GM19463 (cell line): ENCODE measurements at regions not wholly inside any gene's neighbourhood (a gene's known extent, or its start where the extent isn't known, plus 50 kb on each side); places are given as distances from the start of the nearest gene placed in this dataset.
A peak's percentile ranks its signal among the peaks of the same experiment; 100 is the strongest.

Source experiments
- ATAC-seq: cut with Tn5 transposase; IDR thresholded peaks from one replicate; pipeline ENCODE4 v1.9.1; 2021; ENCODE audit warnings: mild to moderate bottlenecking, moderate library complexity; ENCODE audit not compliant: unreplicated experiment

DNA sequence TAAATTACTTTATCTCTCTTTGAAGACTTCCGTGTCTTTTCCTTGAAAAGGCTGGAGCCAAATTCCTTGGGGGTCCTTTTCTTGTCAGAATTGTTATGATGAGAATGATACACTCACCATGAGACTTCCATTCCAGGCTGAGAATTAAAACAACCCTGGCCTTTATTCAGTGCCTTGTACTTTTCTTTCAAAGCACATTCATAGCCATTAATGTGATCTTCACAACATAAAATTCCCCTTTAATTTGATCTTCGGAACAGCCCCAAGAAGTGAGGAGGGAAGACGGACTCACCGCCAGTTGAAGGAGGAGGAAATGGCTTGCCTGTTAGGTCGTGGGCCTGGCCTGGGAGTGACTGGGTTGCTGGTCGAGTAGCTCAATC, 127.3 kb downstream of the DDX1 start:
- ATAC-seq, result no peak

DNA sequence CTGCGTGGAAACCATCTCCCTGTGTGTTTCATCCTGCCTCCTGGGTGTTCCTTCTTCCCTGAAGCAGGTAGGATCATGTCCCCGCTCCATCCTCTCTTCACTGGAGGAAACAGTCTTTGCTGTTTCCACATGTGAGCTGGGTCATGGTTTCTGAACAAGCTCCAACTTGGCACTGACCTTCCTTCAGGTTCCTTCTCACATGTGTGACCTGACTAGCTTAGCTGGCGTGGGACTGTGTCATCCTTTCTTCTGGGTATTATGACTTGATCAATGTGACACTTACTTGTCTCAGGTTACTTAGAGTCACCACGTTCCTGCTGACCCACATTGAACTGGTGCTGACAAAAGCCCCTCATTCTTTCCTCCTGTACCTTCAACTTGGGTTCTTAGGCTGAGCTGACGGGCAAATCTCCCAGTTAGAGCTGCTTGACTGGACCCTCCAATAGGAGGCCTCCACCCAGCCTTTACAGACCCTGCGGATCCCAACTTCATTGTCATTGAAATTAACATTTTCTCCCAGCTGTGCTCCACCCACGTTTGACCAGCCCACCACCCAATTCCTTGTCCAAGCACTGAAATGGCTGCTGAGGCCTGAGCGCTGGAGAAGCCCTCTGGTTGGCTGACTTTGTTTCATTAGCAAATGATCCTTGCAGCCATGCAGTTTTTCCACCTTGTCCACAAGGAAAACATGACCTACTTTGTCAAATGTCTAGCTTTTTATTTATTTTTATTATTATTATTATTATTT, 128.1 kb downstream of the DDX1 start:
- no peak for ATAC-seq

DNA sequence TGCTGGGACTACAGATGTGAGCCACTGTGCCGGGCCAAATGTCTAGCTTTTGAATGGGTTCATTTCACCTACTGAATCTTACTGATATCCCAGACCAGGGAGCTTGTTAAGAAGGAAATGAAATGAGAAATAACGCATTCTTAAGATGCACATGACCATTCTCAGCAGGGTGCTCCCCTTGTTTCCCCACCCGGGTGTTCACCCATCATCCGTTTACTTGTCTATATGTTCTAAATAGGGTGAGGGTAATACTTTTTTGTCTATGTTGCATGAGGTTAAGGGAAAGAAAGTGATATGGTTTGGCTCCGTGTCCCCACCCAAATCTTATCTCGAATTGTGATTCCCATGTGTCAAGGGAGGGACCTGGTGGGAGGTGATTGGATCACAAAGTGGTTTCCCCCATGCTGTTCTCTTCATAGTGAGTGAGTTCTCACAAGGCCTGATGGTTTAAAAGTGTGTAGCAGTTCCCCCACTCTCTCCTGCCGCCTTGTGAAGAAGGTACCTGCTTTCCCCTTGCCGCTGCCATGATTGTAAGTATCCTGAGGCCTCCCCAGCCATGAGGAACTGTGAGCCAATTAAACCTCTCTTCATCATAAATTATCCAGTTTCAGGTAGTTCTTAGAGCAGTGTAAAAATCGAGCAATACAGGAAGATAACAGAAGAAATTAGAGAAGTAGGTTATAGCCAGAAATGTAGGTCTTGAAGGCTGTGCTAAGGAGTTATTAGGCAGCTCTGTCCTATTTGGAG, 129.1 kb downstream of the DDX1 start:
- ATAC-seq, result no peak

DNA sequence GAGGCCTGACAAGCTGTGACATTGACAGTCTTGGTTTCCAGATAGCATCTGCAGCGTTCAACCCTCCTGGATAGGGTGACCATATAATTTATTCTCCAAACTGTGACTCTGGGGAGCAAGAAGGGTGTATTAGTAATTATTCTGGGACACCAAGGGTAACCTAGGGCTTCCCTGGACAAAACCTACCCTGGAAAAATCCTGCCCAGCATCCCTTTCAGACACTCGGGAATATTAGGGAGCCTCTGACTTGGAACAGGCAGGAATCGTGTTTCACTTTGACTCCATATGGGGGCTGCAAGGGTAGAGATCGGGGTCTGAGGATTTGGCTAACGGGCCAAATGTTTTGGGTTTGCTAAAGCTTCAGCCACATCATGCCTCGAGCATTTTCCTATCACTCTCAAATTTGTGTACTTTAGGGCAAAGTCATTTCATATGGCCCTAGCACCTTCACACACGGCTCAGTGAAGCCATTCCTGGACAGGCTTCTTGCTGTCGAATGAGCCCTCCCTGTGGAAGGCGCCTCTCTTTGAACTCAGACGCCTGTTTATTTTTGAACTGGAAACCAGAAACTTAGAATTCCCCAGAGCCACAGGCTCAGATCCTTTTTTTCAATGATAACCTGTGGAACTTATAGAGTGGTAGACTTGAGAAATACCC, 129.9 kb downstream of the DDX1 start:
- ATAC-seq, result no peak

DNA sequence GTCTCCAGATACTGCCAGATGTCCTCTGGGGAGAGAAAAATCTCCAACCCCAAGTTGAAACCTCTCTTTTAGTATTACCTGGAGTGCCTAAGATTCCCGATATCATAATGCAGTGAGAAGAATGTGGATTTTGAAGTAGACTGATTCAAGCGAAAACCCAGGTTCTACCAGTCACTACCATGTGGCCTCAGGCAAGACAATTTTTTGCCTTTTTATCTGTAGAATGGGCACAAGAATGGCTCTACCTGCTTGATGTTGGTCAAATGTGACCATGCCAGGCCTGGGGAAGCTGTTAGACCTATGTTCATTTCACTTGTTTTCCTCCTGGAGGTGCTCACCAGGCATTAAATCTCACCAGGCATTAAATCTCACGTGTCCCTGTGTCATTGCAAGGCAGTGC, 131.3 kb downstream of the DDX1 start:
- no peak for ATAC-seq

DNA sequence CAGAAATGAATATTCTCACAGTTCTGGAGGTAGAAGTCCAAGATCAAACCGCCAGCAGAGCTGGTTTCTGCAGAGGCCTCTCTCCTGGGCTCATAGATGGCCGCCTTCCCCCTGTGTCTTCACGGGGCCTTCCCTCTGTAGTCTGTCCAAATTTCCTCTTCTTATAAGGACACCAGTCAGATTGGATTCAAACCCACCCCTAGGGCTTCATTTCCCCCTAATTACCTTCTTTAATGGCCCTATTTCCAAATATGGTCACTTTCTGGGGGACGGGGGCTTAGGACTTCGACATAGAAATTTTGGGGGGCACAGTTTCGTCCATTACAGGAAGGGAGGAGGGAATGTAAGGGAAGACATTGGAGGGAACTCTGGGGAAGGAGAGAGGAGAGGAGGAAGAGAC, 132.6 kb downstream of the DDX1 start:
- ATAC-seq, result no peak

DNA sequence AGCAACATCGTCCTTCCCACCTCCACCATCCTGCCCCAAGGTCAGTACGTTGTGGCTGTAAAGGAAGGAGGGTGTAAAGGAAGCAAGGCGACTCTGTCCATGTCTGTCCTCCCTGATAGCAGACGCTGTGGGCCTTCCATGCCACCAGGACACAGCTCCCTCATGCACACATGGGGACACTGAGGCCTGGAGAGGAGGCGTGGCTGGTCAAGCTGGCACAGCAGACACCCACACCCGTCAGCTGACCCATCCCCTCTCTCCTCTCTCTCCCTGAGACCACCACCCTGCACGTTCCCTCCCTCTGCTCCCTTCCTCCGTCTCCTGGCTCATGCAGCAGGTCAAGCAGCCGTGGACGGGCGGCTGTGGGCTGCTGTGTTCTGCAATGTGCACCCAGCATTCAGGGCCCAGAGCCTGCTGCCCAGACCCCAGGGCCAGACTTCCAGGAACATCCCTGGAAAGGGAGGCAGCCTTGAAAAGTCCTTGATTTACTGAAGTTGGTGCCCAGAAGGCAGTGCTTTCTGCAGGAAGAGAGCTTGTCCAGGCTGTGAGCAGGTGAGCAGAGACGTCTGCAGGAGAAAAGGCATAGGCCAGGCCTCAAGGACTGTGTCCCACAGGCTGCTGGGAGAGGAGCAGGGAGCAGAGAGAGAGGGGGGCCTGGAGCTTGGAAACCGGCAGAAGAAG, 133.6 kb downstream of the DDX1 start:
- ATAC-seq, result no peak

DNA sequence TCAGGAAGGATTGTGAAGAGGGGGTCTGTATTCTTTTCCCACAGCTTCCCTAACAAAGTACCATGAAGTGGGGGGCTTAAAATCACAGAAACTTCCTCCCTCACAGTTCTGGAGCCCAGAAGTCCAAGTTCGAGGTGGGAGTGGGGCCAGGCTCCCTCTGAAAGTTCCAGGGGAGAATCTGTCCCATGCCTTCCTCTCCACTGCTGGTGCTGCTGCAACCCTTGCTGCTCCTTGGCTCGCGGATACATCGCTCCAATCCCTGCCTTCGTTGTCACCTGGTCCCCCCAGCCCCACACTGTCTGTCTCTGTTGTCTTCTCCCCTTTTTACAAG, 134.1 kb downstream of the DDX1 start:
- ATAC-seq, result no peak

DNA sequence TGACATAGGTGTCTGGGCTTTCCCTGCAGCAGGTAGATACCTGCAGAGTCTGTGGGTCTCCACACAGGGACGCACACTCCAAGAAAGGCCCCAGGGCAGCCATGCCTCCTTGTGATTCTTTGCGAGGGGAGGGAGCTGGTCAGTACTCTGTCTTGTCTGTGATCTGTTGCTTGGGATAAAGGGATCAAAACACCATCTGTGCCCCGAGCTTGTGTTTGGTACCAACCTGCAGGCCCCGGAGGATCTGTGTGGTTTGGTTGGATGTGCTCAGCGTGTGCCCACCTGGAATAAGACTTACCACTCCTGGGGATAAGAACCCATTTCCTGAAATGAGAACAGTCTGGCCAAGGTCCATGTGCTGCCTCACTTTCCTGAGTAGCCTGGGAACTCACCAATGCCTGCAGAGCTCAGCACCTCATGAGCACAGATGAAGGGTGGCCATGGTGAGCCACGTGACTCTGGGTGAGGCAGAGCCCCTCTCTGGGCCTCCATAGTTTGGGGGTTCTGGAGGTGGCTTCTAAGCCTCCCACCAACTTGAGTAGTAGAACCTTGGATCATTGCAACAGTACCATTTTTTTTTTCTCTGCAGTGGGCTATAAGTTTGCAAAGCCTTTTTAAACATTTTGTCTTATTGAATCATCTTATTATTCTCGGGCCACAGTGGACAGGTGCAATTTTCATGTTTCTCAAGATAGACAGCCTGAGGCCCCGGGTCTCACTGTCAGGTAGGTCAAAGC, 134.8 kb downstream of the DDX1 start:
- ATAC-seq, result no peak

DNA sequence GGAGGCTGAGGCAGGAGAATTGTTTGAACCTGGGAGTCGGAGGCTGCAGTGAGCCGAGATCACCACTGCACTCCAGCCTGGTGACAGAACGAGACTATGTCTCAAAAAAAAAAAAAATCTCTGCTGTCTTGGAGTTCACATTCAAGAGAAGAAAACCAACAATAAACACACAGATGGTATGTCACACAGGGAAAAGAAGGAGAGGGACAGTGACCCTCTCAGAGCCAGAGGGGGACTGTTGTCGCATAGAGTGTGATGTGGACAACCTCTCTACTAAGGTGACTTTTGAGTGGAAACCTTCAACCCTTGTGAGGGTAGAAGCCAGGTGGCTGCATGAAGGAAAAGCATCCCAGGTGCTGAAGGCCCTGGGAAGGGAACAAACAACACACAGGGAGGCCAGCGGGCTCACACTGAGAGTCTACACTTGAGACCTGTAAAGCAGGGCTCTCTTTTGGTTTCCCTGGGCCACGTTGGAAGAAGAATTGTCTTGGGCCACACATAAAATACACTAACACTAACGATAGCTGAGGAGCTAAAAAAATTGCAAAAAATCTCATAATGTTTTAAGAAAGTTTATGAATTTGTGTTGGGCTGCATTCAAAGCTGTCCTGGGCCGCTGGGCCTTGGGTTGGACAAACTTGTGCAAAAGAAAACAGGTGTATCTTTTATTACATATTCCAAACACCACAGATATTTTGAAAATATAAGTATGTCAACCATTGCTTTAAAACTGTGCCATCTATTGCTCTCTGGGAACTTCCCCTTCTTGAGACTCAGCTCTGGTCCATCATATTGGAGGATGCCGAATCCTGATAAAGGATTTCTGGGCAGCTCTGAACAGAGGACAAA, 136.0 kb downstream of the DDX1 start:
- no peak for ATAC-seq

DNA sequence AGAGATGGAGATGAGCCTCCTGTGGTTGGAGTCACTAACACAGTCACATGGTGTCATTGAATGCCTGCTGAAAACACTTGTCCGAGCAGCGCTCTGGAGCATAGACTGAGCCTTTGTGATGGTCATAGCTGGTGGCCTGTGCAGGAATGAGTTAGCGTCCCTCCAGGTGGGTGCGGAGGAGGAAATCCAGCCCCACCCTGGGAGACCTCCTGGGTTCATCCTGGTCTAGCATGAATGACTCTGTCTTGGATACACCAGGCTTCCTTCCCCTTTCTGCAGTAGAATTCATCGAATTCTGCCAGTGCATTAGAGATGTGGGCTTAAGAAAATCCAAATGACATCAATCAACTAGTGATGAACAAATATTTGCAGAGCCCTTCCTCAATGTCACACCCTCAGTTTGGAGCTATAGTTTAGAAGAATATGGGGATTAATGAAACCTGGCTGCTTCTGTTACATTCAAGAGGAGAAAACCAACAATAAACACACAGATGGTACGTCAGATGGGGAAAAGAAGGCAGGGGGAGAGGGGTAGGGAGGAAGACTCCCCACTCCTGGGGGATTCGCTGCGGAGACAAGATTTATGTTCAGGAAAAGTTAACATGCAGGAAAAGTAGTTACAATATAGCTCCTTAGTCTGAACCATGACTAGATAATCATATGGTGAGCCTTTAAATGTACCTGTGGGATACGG, 136.7 kb downstream of the DDX1 start:
- ATAC-seq, result no peak

DNA sequence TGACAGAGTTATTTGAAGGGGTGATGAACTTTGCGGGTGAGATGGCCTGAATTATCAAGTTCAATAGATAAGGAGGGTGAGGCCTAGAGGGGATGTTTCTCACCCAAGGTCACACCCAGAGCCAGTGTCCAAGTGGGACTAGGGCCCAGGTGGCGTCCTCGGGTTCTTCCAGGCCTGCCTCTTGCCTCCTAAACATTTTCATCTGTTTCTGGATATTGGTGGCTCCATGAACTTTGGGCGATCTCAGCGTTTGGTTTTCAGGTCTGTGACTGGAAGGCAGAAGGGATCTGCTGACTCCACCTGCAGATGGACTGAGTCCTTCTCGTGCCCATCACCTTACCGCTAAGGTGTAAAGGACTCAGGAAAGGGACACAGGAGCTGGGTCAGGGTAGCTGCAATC, 137.3 kb downstream of the DDX1 start:
- ATAC-seq, result no peak

DNA sequence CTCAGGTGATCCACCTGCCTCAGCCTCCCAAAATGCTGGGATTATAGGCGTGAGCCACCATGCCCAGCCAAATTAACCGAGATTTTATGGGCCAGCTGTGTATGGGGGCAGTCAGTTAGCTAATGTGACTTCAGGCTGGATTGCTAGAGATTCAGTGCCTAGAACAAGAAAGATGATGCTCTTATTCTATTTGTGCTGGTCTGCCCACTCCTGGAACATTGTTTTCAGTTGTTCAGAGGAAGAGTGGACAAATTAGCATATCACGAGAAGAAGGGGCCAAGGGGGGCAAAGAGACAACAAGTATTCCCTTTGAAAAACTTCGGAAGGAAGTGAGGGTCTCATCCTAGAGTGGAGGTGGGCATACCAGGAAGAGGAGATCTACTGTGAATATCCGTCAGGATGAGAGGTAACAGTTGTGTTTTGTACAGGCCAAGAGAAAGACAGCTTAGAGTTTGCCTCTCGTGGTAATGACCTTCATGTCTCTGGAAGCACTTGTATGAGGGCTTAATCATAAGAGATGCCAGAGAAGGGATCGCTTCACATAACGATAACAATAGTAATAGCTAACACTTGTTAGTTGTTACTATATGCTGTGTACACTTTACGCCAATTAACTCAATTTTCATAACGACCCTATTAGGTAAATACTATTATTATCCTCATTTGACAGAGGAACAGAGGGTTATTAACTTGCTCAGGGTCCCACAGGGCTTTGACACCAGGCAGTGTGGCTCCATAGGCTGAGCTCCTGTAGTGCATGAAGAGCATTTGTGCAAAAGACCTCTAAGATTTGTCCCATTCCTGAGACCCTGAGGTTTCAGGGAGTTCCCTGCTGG, 138.3 kb downstream of the DDX1 start:
- no peak for ATAC-seq

DNA sequence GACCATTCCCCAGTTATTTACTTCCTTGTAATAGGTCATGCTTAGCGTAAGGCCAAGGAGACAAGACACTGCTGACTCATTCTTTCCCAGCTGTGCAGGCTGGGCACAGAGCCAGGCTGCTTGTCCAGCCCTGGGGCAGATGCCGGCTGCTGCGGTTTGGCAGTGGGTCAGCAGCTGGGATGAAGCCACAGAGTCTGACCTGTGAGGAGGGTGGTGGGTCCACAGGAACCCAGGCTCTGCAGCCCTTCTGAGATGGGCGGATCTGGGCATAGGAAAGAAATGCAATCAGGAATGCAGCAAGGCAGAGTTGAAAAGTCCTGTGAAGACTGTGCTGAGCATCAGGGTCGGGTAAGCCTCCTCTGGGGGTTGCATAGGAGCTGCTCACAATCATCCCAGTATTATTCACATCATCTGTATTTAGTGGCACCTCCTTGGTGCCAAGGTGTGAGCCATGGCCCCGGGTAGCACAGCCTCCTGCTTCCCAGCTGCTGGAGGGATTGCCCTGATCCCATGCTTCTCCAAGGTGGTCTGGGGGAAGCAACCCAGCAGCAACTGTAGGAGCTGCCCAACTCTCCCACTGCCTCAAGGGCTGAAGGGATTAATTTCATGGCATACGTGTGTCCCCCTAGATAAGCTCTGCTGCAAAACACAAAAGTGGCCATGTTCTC, 139.0 kb downstream of the DDX1 start:
- ATAC-seq, result peak; percentile 65

DNA sequence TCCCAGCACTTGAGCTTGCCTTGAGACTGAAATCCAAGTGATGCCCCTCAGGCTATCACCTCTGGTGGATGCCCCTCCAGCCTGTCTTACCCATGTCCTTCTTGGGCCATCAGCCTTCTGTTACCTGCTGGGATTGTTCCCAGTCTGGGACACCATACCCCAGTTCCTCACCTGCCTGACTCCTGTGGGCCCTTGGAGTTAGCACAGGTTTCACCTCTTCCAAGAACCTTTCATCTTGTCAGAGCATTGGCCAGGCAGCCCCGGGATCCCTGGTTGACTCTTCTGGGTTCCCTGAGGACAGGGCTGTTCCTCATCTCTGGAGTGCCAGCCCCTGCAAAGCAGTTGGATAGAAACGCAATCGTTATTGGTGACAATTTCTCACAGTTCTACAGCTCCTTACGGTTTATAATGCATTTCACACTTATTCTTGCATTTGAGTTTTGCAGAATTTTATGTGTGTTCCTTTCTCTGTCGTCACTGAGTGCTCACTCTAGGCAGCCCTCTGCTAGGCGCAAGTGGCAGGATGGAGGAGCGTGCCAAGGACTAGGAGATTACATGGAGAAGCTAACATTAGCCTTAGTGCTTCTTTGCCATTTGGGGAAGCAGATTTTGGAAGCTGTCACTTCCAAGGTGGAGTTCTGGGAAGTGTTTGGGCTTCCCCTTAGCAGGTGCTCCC, 139.7 kb downstream of the DDX1 start:
- ATAC-seq, result no peak

DNA sequence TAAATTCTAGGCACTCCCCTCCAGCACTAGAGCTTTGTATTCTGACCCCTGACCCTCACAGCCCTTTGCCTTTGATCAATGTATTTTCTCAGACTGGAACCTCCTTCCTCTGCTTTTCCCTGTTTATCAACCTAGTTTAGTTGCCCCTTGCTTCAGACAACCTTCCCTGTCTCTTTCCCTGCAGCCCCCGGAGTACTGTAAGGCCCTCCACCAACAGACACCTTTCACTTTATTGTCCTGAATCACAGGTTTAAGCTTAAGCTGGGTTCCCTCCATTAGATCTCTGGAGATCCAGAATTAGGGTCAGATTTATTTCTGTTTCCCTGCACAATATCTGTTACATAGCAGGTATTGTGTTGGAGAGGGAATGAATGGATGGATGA, 140.2 kb downstream of the DDX1 start:
- no peak for ATAC-seq

DNA sequence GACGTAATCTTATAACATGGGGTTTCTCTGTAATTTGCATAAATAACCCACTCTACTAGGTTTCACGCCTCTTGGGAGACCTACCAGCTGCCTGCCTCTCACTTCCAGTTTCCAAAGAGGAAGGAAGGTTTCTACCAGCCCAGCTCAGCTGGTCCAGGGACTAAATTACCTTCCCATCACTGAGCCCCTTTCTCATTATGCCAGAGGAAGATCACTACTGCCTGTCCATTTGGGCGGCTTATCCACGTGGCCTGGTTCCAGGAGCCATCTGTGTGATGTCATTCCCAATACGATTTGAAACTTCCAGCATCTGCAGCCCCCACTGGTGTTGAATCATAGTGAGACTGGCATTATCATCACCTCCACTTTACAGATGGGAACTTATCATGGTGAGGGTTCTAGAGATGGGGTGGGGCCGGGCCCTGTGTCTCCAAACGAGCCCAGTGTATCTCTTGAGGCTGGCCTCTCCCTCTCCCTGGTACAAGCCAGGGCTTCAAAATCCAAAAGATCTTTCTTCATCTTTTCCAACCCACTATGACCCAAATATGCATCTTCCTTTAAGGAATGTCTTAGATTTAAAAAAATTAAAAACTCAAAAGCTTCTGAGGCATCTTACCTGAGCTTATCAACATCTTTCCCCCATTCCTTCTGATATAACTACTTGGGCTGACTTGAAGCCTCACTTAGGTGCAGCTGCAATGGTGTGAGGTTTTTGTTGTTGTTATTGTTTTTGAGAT, 140.8 kb downstream of the DDX1 start:
- ATAC-seq, result peak; percentile 88
